ENCODE measurements at regions not wholly inside any gene's neighbourhood (a gene's known extent, or its start where the extent isn't known, plus 50 kb on each side); places are given as distances from the start of the nearest gene placed in this dataset.

GRCh38 chr4:20085653-20086052 lies 166.1 kb upstream of the SLIT2 start:
- TF ChIP-seq, protein P1, sequence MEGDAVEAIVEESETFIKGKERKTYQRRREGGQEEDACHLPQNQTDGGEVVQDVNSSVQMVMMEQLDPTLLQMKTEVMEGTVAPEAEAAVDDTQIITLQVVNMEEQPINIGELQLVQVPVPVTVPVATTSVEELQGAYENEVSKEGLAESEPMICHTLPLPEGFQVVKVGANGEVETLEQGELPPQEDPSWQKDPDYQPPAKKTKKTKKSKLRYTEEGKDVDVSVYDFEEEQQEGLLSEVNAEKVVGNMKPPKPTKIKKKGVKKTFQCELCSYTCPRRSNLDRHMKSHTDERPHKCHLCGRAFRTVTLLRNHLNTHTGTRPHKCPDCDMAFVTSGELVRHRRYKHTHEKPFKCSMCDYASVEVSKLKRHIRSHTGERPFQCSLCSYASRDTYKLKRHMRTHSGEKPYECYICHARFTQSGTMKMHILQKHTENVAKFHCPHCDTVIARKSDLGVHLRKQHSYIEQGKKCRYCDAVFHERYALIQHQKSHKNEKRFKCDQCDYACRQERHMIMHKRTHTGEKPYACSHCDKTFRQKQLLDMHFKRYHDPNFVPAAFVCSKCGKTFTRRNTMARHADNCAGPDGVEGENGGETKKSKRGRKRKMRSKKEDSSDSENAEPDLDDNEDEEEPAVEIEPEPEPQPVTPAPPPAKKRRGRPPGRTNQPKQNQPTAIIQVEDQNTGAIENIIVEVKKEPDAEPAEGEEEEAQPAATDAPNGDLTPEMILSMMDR (IDR thresholded peaks at IDR 0.05) = no peak
- TF ChIP-seq TCF7L2 (IDR thresholded peaks at IDR 0.05; ENCODE audit: low read depth, low read length) (no peak), REST (IDR thresholded peaks at IDR 0.05; ENCODE audit: insufficient read depth in 1 of 2, low read depth in 2 of 2, low read length in 1 of 2) (no peak), POLR2AphosphoS5 (IDR thresholded peaks at IDR 0.05; ENCODE audit: low read depth, low read length) (no peak)

Data from Panc1 (cell line).